NCI-H146 (cell line): ENCODE measurements at regions not wholly inside any gene's neighbourhood (a gene's known extent, or its start where the extent isn't known, plus 50 kb on each side); places are given as distances from the start of the nearest gene placed in this dataset.
A peak's percentile ranks its signal among the peaks of the same experiment; 100 is the strongest.

Source experiments
- DNase-seq: peaks from one replicate; lab custom pipeline; 2025; lab: John Stamatoyannopoulos, UW

DNA sequence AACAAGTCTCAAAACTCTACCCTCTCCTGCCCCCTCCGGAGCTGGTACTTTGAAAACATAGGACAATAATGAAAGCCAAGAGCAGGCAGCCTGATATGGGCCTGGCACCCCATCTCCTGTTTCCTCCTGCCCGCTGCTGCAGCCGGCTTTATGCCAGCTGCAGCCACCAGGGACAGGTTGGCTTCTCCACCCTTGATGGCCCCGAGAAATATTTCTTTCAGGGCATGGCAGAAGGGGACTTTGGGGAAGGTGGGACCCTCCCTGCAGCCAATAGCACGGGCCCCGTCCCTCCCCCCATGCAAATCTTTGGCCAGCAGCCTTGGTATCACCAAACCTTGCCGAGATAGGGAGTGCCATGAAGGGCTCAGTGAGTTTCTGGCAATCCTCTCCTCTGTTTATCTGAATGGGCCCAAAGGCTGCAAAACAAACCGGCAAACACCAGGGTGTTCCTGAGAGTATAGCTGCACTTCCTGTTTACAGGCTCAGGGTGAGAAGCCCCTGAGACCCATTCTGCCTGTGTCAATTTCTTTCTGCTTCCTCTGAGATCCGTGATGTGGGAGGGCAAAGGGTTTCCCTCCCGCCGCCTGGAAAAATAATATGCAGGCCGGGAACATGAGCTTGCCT lies 73.4 kb upstream of the BOD1 start:
- DNase-seq, result no peak

- no peak for DNase-seq
Observed at GRCh38 chr5:173691931-173692330, 75.5 kb upstream of the BOD1 start.

GRCh38 chr5:173693670-173694069 lies 77.2 kb upstream of the BOD1 start:
- no peak for DNase-seq

GRCh38 chr5:173696216-173696615 lies 79.8 kb upstream of the BOD1 start:
- no peak for DNase-seq

DNA sequence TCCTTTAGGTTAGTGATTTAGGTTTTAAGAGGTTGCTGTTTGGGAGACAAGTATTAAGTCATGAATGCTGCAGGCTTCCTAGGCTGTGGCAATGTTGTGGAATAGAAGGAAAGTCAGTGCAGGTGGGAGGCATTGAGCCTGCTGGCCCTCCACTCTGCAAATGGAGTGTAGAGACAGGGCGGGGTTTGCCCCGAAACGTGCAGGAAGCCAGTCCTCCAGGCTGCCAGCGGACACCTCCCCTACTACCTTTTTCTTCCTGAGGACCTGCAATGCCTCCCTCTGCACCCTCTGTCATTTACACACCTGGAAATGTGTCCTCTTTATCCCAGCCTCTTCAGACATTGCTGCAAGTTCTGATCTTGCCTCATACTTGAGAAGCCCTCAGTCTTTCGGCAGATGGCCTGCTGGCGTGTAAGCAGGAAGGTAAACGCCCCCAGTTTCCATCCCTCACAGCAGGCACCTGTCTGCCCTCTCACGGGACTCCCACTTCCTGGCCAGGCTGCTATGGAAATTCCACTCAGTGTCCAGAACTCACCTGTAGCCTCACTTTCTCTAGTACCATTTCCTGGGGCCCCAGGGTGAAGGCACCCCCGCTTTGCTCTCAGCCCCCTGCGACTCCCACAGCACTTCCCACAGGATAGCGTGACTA lies 81.6 kb upstream of the BOD1 start:
- DNase-seq, result peak; percentile 47

- no peak for DNase-seq
Observed at GRCh38 chr5:173699966-173700365, 83.5 kb upstream of the BOD1 start.

DNA sequence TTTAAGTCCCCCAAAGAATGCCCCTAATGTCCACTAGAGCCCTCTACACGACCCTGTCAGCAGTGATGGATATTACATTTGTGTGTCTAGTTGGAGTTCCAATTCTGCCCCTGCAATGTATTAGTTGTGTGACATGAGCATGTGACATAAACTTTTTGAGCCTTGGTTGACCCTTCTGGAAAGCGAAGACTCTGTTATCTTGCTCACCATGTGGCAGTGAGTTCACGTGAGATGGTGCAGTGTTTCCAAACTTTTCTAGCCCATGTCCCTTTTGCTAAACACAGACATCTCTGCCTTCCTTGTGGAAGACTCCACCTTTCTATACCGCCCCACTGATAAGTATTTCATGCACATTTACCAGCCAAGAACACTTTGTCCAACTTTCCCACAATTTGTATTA lies 87.0 kb upstream of the BOD1 start:
- no peak for DNase-seq

- no peak for DNase-seq
Observed at GRCh38 chr5:173704615-173705511, 88.4 kb upstream of the BOD1 start.

- no peak for DNase-seq
Observed at GRCh38 chr5:173705512-173706044, 89.1 kb upstream of the BOD1 start.

GRCh38 chr5:173706700-173707099 lies 90.2 kb upstream of the BOD1 start:
- DNase-seq, result no peak

DNA sequence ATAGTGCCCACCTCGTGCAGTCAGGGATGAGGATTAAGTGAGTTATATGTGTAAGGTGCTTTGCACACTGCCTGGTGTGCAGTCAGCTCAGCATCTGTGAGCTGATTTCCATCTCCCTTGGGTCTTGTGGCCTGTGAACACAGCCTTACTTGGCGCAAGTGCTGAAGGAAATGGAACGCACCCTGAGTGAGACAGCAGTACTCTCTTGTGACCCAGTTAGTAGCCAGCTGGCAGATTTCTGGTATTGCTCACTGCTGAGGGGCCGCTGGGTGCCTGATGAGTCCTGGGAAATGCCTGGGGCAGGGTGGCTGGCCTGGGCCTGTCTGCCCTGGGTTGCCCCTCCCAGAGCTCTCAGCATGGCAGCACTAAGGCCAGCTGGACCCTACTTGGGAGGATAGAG lies 90.9 kb upstream of the BOD1 start:
- DNase-seq, result no peak

DNA sequence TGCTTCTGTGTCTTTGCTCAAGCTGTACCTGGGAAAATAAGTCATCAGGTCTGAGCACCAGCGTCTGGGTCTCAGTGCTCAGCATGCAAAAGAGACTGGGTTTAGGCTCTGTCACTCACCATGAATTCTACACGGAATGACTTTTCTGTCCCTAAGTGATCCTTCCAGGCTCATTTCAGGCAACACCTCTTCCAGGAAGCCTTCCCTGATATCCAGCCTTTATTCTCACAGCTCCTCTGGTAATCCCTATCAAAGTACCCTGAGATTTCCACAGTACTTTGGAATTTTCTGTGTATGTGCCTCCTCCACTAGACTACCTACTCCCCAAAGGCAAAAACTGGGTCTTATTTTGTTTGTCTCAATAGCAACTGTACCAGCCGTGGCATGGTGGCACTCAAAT lies 92.7 kb upstream of the BOD1 start:
- DNase-seq, result no peak

DNA sequence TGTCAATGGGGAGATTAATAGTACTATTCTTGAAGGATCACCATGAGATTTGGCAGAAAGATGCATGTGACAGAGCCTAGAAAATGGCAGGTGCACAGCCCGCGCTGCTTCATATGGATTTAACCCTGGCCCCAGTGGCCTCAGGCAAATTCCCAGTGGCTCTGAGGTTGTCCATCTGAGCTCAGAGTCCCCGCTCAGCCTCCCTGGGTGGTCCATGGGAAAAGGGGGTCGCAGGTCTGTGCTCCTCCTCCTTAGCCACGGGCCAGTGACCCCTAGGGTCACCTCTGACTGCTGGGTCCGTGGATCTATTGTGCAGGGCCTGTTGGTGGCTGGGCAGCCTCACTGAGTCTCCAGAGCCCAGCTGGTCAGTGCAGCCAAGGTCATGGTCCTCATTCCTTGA lies 93.3 kb upstream of the BOD1 start:
- DNase-seq, result no peak

DNA sequence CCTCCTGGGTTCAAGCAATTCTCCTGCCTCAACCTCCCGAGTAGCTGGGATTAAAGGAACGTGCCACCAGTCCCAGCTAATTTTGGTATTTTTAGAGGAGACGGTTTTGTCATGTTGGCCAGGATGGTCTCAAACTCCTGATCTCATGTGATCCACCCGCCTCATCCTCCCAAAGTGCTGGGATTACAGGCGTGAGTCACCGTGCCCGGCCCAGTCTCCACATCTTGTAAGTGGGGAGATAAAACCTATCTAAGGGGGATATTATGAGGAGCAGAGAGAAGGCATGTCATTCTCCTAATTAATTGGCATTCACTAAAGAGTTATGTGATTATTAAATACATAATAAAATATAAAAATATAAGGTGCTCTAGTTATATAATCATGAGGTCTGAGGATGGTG lies 94.1 kb upstream of the BOD1 start:
- DNase-seq, result no peak

GRCh38 chr5:173711466-173711865 lies 95.0 kb upstream of the BOD1 start:
- no peak for DNase-seq

GRCh38 chr5:173712609-173713175 lies 96.2 kb upstream of the BOD1 start:
- DNase-seq, result no peak

DNA sequence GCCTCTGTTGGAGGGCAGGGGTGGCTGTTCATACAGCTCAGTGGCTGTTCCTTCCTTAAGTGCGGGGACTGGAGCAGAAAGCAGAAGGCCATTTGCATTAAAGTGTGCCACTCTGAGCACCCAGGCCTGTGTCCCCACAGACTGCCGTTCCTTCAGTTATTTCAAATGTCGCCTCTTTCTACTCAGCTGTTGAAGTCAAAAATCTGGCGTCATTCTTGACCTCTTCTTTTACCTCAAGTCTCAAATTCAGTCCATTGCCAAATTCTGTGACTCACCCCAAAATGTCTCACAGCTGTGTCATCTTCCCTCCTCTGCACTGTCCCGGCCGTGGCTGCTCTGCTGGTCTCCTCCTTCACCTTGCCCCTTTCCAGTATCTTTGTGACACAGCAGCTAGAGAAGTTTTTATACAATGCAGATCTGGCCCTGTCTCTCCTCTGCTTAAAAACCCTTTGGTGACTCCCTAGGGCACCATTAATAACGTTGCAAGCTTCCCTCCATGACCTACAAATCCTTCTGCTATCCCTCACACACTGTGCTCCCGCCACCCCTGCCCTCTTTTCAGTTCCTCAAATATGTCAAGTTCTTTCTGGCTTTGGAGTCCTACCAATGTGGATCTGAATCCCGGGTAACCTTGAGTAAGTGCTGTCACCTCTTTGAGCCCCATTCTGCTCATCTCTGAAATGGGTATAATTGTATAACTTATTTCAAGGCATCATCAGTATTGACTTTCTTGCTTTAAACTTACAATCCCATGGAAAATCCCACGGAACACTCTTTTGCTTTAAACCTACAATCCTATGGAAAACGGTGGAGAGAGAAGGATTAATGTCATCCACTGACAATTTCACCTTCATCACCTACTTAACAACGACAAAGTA lies 98.3 kb upstream of the BOD1 start:
- no peak for DNase-seq

GRCh38 chr5:173715607-173716006 lies 99.2 kb upstream of the BOD1 start:
- DNase-seq, result no peak

DNA sequence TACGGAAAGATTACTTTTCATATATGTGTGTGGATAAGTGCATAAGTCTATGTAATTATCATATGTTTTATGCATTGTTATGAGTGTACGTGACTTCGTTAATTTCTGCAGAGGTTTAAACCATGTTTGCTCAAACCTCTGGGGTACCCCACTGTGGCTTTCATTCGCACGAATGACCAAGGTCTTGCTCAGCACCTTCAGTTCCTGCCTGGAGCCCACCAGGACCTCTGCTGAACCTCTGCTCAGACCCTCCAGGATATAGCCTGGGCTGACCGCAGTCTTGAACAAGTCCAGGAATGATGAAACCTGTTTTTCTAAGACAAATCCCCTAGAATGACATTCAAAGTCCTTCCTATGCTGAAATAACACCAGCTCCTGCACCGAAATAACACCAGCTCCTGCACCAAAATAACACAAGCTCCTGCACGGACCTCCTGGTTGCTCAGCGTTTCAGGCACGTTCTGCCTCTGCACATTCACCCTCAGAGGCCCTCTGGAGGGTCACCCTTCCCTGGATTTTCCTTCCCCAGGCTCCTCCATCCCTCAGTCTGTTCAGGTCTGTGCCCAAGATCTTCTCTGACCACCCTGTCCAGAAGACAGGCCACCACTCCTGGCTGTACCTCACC lies 99.7 kb upstream of the BOD1 start:
- no peak for DNase-seq

DNA sequence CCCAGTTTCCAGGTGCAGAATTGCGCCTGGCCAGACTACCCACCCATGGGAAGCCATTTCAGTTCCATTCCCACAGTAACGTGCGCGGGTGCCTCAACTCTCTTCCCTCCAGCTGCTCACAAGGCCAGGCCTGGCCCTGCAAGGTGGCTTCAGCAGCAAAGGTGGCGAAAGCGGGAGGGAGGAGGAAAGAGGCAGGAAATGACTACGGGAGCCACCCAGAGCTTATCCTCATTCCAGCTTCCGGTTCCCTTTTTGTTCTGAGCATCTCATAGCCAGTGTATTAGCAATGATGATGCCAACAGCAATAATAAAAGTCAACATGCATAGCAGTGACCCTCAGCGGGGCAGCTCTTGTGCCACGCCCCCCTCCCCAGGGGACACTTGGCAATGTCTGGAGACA lies 101.5 kb upstream of the BOD1 start:
- peak; percentile 81 for DNase-seq

DNA sequence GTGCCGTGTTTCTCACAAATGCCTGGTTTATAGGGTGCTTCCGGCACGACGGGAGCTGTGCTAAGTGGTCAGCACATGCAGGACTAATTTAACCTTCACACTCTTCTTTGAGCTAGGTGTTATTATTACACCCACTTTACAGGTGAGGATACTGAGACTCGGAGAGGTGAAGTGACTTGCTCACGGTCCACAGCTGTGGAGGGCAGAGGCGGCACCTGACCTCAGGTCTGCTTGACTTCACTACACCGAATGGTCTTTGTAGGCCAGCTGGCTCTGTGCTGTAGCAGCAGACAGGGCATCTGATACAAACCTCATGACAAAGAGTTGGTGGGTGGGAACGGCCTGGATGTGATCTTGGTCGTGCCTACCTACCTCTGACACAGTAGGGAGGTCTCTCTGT lies 102.0 kb upstream of the BOD1 start:
- DNase-seq, result no peak
